Stomach (tissue), 8 donors: ENCODE measurements at regions not wholly inside any gene's neighbourhood (a gene's known extent, or its start where the extent isn't known, plus 50 kb on each side); places are given as distances from the start of the nearest gene placed in this dataset.
A peak's percentile ranks its signal among the peaks of the same experiment; 100 is the strongest.

Source experiments
- DNase-seq, 2 donors: peaks; one replicate each; pipeline versions ENCODE4 v3.0.0 to v3.0.0-alpha.2; 2013 to 2019
- H3K27ac ChIP-seq, 5 donors: fragments of 200-600 bp in 4 of 5; sonication (generic) in 4 of 5; one replicate each; pipeline ENCODE4 v1.5.1; 2013 to 2019; ENCODE audit warnings: mild to moderate bottlenecking in 1 of 5, moderate library complexity in 1 of 5
- H3K27me3 ChIP-seq, 3 donors: fragments of 200-600 bp; sonication (generic); one replicate each; pipeline ENCODE4 v1.5.1; 2017 to 2019; ENCODE audit warnings: mixed run types in 1 of 3
- H3K36me3 ChIP-seq, 4 donors: fragments of 200-600 bp; sonication (generic); 1 replicate in 3 of 4; 2 replicates in 1 of 4; pipeline ENCODE4 v1.5.1; 2016 to 2019
- H3K4me1 ChIP-seq, 4 donors: fragments of 200-600 bp; sonication (generic); one replicate each; pipeline ENCODE4 v1.5.1; 2016 to 2019
- H3K4me3 ChIP-seq, 4 donors: fragments of 200-600 bp; sonication (generic) in 3 of 4; one replicate each; pipeline ENCODE4 v1.5.1; 2016 to 2019; ENCODE audit warnings: mild to moderate bottlenecking in 1 of 4
- H3K9me3 ChIP-seq, 4 donors: fragments of 200-600 bp; sonication (generic); one replicate each; pipeline ENCODE4 v1.5.1; 2016 to 2019
- EP300 ChIP-seq: sonication (generic); formaldehyde crosslinking; IDR thresholded peaks from one replicate; pipeline ENCODE4 v1.6.1; 2017; ENCODE audit warnings: antibody characterized with exemption
- POLR2A ChIP-seq, 4 donors: fragments of 450-650 bp; IDR thresholded peaks; one replicate each; pipeline ENCODE4 v1.6.1; 2016; ENCODE audit warnings: antibody characterized with exemption in 4 of 4, control low read depth in 2 of 4, mild to moderate bottlenecking in 1 of 4, moderate library complexity in 1 of 4
- POLR2AphosphoS5 ChIP-seq, 3 donors: sonication (generic); formaldehyde crosslinking; IDR thresholded peaks; one replicate each; pipeline ENCODE4 v1.6.1; 2016; ENCODE audit warnings: antibody characterized with exemption in 3 of 3
- WGBS, 5 donors: extraction: QIAGEN DNeasy Blood & Tissue Kit in 3 of 5; methylation state at CpG; one replicate each; pipeline versions ENCODE4 v1.1.5 to v1.1.7; 2013 to 2018; 5-methylcytosine and 5-hydroxymethylcytosine counted together
- intact Hi-C: fragments of 100-400 bp; cut with DNase I; formaldehyde crosslinking; loops from one replicate; pipeline ENCODE4 v1.15.1; 2023; ENCODE audit warnings: low total_unique reads
- TF ChIP-seq, protein P1 (sequence below), 7 experiments: fragments of 450-650 bp in 4 of 7; fragments of 200-600 bp in 3 of 7; sonication (generic) in 3 of 7; IDR thresholded peaks; one replicate each; pipeline ENCODE4 v1.5.1; 2016 to 2019; ENCODE audit warnings: antibody characterized with exemption in 7 of 7, control low read depth in 2 of 7, mild to moderate bottlenecking in 1 of 7
- donor health status: healthy with polysubstance abuse.
- donor health status: Bipolar disorder and iron deficiency.
- donor health status: healthy.

DNA sequence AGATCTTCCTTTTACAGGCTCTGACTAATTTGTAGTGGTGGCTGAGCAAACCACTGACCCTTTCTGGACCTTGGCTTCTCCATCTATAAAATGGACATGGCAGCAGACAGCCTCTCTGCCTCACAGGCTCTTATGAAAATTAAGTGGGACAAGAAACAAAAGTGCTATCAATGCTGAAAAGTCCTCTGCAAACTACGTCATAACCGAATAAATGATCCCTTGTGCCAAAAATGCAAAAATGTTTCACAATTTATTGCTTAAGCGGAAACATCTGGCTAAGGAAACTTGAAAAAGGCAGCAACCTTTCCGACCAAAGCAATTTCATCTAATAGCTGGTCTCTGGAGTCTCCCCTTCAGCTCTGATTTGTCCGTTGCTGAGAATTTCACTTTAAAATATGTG, 108.5 kb upstream of the PLXNC1 start:
- H3K36me3 ChIP-seq: no peaks in the 10 kb centered on the region
- H3K4me1 ChIP-seq: no peaks in the 10 kb centered on the region
- intact Hi-C loops: no loop called here
- no peak for TF ChIP-seq POLR2A (IDR thresholded peaks at IDR 0.05)
- no peak for TF ChIP-seq EP300
- TF ChIP-seq POLR2AphosphoS5 (IDR thresholded peaks at IDR 0.05): no peak
- TF ChIP-seq, protein P1, sequence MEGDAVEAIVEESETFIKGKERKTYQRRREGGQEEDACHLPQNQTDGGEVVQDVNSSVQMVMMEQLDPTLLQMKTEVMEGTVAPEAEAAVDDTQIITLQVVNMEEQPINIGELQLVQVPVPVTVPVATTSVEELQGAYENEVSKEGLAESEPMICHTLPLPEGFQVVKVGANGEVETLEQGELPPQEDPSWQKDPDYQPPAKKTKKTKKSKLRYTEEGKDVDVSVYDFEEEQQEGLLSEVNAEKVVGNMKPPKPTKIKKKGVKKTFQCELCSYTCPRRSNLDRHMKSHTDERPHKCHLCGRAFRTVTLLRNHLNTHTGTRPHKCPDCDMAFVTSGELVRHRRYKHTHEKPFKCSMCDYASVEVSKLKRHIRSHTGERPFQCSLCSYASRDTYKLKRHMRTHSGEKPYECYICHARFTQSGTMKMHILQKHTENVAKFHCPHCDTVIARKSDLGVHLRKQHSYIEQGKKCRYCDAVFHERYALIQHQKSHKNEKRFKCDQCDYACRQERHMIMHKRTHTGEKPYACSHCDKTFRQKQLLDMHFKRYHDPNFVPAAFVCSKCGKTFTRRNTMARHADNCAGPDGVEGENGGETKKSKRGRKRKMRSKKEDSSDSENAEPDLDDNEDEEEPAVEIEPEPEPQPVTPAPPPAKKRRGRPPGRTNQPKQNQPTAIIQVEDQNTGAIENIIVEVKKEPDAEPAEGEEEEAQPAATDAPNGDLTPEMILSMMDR (IDR thresholded peaks at IDR 0.05): no peak
- 75 to 91% (median 86%) methylated on average over 5 of the region's 5 CpGs for WGBS, 5 donors
- H3K27ac ChIP-seq: no peak overlapping the region
- DNase-seq: peak in 1 of 2 donors; percentile 52
- H3K27me3 ChIP-seq: no peaks in the 10 kb centered on the region
- H3K4me3 ChIP-seq: no peak overlapping the region
- peaks cover 4 to 25% (median 14%) of the 10 kb centered on the region in 4 donors for H3K9me3 ChIP-seq

DNA sequence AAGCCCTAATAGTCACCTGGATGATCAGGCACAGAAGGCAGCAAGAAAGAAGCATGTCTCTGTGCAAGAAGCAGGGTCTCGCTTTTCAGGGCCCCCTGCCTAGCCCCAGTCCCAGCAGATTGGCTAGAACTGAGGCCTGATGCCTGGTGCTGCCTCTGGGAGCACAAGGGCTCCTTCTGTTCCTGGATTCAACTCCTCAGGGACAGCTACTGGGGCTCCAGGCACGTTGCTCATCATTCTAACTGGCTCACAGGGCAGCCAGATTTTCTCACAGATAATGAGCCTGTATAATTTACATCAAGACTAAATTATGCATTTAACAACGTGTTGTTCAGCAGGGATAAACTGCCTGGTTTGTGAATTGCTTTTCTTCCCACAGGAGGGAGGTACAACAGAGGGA, 106.5 kb upstream of the PLXNC1 start:
- H3K4me3 ChIP-seq: no peak overlapping the region
- TF ChIP-seq, protein P1 (IDR thresholded peaks at IDR 0.05): no peak
- TF ChIP-seq POLR2AphosphoS5 (IDR thresholded peaks at IDR 0.05): no peak
- no peak for TF ChIP-seq POLR2A (IDR thresholded peaks at IDR 0.05)
- TF ChIP-seq EP300: no peak
- H3K4me1 ChIP-seq: no peaks in the 10 kb centered on the region
- intact Hi-C loops: no loop called here
- DNase-seq: peak in 1 of 2 donors; percentile 23
- H3K36me3 ChIP-seq: no peaks in the 10 kb centered on the region
- H3K27me3 ChIP-seq: no peaks in the 10 kb centered on the region
- no peak overlapping the region for H3K27ac ChIP-seq
- 33 to 51% (median 48%) methylated on average over 3 of the region's 3 CpGs for WGBS, 5 donors
- peaks cover 4 to 16% (median 9%) of the 10 kb centered on the region in 4 donors for H3K9me3 ChIP-seq

DNA sequence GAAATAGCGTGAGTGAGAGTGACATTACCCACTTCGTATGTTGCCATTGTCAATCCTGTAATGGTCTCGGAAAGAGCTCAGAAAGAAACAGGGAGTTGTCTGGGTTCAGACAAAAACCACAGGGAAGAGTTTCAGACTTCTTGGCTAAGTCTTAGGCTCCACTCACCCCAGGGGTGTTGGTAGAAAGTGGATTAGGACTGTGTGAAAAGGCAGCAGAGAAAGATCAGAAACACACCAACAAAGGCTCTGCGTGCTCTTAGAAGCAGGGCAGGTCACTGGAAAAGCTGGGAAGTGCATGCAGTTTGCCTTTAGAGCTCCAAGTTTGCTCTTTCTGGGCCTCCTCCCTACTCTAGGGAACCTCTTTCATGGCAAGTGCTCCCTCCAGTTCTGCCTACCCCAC, 106.1 kb upstream of the PLXNC1 start:
- DNase-seq: no peak
- Histone ChIP-seq H3K4me1 (no peaks in the 10 kb centered on the region), H3K4me3 (no peak overlapping the region), H3K36me3 (no peaks in the 10 kb centered on the region), H3K9me3 (peaks cover 4 to 16% (median 9%) of the 10 kb centered on the region in 4 donors), H3K27ac (no peak overlapping the region), H3K27me3 (no peaks in the 10 kb centered on the region)
- WGBS, 5 donors: 79 to 91% (median 87%) methylated on average over 4 of the region's 4 CpGs
- TF ChIP-seq POLR2A (IDR thresholded peaks at IDR 0.05): no peak
- TF ChIP-seq EP300: no peak
- TF ChIP-seq POLR2AphosphoS5 (IDR thresholded peaks at IDR 0.05): no peak
- TF ChIP-seq, protein P1 (IDR thresholded peaks at IDR 0.05): no peak
- intact Hi-C loops: no loop called here

DNA sequence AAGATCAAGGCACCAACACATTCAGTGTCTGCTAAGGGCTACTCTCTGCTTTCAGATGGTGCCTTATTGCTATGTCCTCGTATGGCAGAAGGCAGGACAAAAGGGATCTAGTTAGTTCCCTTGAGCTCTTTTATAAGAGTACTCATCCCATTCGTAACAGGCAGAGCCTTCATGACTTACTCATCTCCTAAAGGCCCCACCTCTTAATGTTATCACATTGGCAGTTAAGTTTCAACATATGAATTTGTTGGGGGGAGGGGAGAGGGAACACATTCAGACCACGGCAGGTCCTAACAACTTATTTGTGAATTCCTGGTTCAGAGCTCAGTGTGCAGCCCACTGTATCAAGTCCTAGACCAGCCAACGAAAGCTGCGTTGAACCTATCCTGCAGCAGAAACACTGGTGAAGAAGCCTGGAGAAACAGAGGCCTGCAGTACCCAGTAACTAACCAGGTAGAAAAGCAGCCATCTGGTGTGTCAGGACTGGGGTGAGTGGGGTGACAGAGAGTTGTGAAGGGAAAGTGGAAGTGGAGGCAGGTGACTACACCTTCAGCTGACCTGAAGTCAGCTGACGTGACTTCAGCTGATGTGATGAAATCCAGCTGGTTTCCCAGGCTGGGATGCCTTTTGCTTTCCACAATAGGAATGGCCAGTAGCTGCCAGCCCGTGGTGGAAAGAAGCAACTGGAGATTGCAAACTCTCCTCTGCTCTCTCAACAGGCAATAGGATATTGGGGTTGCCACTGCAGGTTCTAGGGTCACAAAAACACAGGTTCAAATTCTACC, 101.6 kb upstream of the PLXNC1 start:
- peaks cover 0 to 9% (median 0%) of the 10 kb centered on the region in 4 donors for H3K4me1 ChIP-seq
- no peak overlapping the region for H3K27ac ChIP-seq
- 70 to 84% (median 81%) methylated on average over 7 of the region's 7 CpGs for WGBS, 5 donors
- DNase-seq: no peak
- no peak overlapping the region for H3K4me3 ChIP-seq
- no peaks in the 10 kb centered on the region for H3K36me3 ChIP-seq
- H3K9me3 ChIP-seq: no peaks in the 10 kb centered on the region
- H3K27me3 ChIP-seq: no peaks in the 10 kb centered on the region
- TF ChIP-seq, protein P1 (IDR thresholded peaks at IDR 0.05): no peak
- TF ChIP-seq POLR2AphosphoS5 (IDR thresholded peaks at IDR 0.05): no peak
- no peak for TF ChIP-seq EP300
- TF ChIP-seq POLR2A (IDR thresholded peaks at IDR 0.05): no peak
- intact Hi-C loops: no loop called here
